PC-9 (cell line): ENCODE measurements at regions not wholly inside any gene's neighbourhood (a gene's known extent, or its start where the extent isn't known, plus 50 kb on each side); places are given as distances from the start of the nearest gene placed in this dataset.

ENCODE experiments used
- BruUV-seq: library from RNA; stranded (reverse); fragments of 400-500 nt; replicated peaks from 2 replicates; lab custom pipeline; 2021; lab: Mats Ljungman, UMichigan
- CTCF ChIA-PET: fragments of 300-600 bp; sonication (Branson Sonifier 250); formaldehyde crosslinking; loops from one replicate; lab custom pipeline; 2022; ENCODE audit warnings: antibody characterized with exemption; lab: Charles Lee
- POLR2A ChIA-PET: fragments of 300-600 bp; sonication (Branson Sonifier 250); formaldehyde crosslinking; loops from one replicate; lab custom pipeline; 2022; ENCODE audit warnings: antibody characterized with exemption; ENCODE audit not compliant: unreplicated experiment; lab: Charles Lee
- DNase-seq, 2 experiments: peaks; one replicate each; pipeline versions ENCODE4 v3.0.0 to v3.0.0-alpha.2; 2015 to 2022; ENCODE audit warnings: mixed read lengths in 1 of 2
- H2AFZ ChIP-seq: fragments of 200-600 bp; sonication (generic); 2 replicates; pipeline ENCODE4 v1.8.1; 2017; ENCODE audit warnings: antibody characterized with exemption
- H3F3A ChIP-seq: fragments of 200-600 bp; sonication (generic); 2 replicates; pipeline ENCODE4 v1.8.1; 2017; ENCODE audit warnings: antibody characterized with exemption, mild to moderate bottlenecking, low read depth; ENCODE audit not compliant: insufficient read depth
- H3K27ac ChIP-seq: fragments of 200-600 bp; sonication (generic); 2 replicates; pipeline ENCODE4 v1.6.1; 2016; ENCODE audit warnings: mixed run types
- H3K27me3 ChIP-seq: fragments of 200-600 bp; sonication (generic); 2 replicates; pipeline ENCODE4 v1.6.1; 2016; ENCODE audit warnings: low read depth, mixed run types; ENCODE audit not compliant: insufficient read depth
- H3K36me3 ChIP-seq: fragments of 200-600 bp; sonication (generic); 2 replicates; pipeline ENCODE4 v1.6.1; 2016; ENCODE audit warnings: low read depth, mixed run types
- H3K4me1 ChIP-seq: fragments of 200-600 bp; sonication (generic); replicated peaks from 2 replicates; pipeline ENCODE4 v1.6.1; 2016; ENCODE audit warnings: mixed run types; ENCODE audit not compliant: insufficient read depth
- H3K4me2 ChIP-seq: fragments of 200-600 bp; sonication (generic); 2 replicates; pipeline ENCODE4 v1.6.1; 2017; ENCODE audit warnings: mixed run types
- H3K4me3 ChIP-seq: fragments of 200-600 bp; sonication (generic); 2 replicates; pipeline ENCODE4 v1.6.1; 2016; ENCODE audit warnings: mixed run types
- H3K79me2 ChIP-seq: fragments of 200-600 bp; sonication (generic); 2 replicates; pipeline ENCODE4 v1.6.1; 2017; ENCODE audit warnings: low read depth, mixed run types
- H3K9me2 ChIP-seq: fragments of 200-600 bp; sonication (generic); 2 replicates; pipeline ENCODE4 v1.8.1; 2017; ENCODE audit warnings: mild to moderate bottlenecking; ENCODE audit not compliant: insufficient read depth
- H3K9me3 ChIP-seq: fragments of 200-600 bp; sonication (generic); 2 replicates; pipeline ENCODE4 v1.8.1; 2016; ENCODE audit warnings: low read depth; ENCODE audit not compliant: insufficient read depth
- H4K20me1 ChIP-seq: fragments of 200-600 bp; sonication (generic); 2 replicates; pipeline ENCODE4 v1.8.1; 2017; ENCODE audit not compliant: insufficient read depth
- EZH2 ChIP-seq: fragments of 200-600 bp; sonication (generic); IDR thresholded peaks from 2 replicates; pipeline ENCODE4 v1.8.0; 2017; ENCODE audit warnings: antibody characterized with exemption, low read depth
- intact Hi-C: fragments of 100-400 bp; cut with micrococcal nuclease; formaldehyde crosslinking; loops from one replicate; pipeline ENCODE4 v1.10.0; 2022; ENCODE audit not compliant: unreplicated experiment
- TF ChIP-seq, protein P1 (sequence below): fragments of 200-600 bp; sonication (generic); conservative IDR thresholded peaks from 2 replicates; pipeline ENCODE4 v1.6.1; 2017; ENCODE audit warnings: mixed run types, antibody characterized with exemption, mild to moderate bottlenecking, moderate library complexity

DNA sequence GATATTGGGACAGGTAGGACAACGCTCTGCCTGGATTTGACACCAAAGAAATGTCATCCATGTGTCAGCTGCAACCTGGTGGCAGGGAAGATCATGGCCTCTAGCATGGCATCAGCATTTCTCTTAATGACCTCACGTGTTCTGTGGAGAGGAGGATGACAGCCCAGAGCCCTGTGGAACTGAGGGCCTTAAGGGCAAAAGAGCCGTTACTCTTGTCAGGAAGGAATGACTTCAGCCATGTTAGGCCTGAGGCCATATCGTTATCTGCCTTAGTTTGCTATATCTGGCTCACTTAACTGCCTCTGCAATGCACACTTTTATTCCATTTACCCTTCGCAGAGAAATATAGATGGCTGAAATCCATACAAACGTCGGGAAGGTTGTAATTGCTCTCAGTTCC, 83.2 kb upstream of the PBX1 start:
- intact Hi-C loops = no loop called here
- CTCF ChIA-PET = no interaction called here
- H3K9me2 ChIP-seq = no peaks in the 10 kb centered on the region; the same call in 1 of the 2 replicates

DNA sequence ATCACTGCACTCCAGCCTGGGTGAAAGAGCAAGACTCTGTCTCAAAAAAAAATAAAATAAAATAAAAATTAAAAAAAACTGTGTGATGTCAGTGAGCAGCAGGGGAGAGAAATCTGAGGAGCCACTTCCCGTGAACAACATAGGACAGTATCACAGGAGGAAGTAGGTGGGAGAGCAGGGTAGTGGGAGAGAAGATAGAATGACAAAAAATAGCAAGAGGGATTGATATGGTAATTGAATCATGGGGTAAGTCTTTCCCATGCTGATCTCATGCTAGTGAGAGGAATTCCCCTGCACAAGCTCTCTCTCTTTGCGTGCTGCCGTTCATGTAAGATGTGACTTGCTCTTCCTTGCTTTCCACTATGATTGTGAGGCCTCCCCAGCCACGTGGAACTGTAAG, 81.6 kb upstream of the PBX1 start:
- no peaks in the 10 kb centered on the region for H3K9me3 ChIP-seq
- no peak overlapping the region for H3K4me3 ChIP-seq
- H3K9me2 ChIP-seq = no peaks in the 10 kb centered on the region; the same call in 1 of the 2 replicates
- H3K36me3 ChIP-seq = no peaks in the 10 kb centered on the region
- TF ChIP-seq, protein P1, sequence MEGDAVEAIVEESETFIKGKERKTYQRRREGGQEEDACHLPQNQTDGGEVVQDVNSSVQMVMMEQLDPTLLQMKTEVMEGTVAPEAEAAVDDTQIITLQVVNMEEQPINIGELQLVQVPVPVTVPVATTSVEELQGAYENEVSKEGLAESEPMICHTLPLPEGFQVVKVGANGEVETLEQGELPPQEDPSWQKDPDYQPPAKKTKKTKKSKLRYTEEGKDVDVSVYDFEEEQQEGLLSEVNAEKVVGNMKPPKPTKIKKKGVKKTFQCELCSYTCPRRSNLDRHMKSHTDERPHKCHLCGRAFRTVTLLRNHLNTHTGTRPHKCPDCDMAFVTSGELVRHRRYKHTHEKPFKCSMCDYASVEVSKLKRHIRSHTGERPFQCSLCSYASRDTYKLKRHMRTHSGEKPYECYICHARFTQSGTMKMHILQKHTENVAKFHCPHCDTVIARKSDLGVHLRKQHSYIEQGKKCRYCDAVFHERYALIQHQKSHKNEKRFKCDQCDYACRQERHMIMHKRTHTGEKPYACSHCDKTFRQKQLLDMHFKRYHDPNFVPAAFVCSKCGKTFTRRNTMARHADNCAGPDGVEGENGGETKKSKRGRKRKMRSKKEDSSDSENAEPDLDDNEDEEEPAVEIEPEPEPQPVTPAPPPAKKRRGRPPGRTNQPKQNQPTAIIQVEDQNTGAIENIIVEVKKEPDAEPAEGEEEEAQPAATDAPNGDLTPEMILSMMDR = no peak
- no peak for TF ChIP-seq EZH2
- ChIA-PET CTCF (no interaction called here), POLR2A (no interaction called here)
- no TSS peak for BruUV-seq
- no peaks in the 10 kb centered on the region for H4K20me1 ChIP-seq
- H2AFZ ChIP-seq = no peak overlapping the region
- no peak overlapping the region for H3K27ac ChIP-seq
- no peak overlapping the region for H3K4me2 ChIP-seq
- H3K27me3 ChIP-seq = no peaks in the 10 kb centered on the region
- no peak for DNase-seq
- H3K79me2 ChIP-seq = no peaks in the 10 kb centered on the region
- intact Hi-C loops = no loop called here
- H3K4me1 ChIP-seq = no peaks in the 10 kb centered on the region; the same call in 1 of the 2 replicates
- no peaks in the 10 kb centered on the region; the same call in 1 of the 2 replicates for H3F3A ChIP-seq

More for the DNA sequence above, 83.2 kb upstream of the PBX1 start:
- Histone ChIP-seq H3K27ac (no peak overlapping the region), H2AFZ (no peak overlapping the region), H3K9me3 (no peaks in the 10 kb centered on the region), H3F3A (no peaks in the 10 kb centered on the region; the same call in 1 of the 2 replicates), H3K27me3 (no peaks in the 10 kb centered on the region), H3K36me3 (no peaks in the 10 kb centered on the region), H3K4me2 (no peak overlapping the region), H3K4me3 (no peak overlapping the region), H3K4me1 (no peaks in the 10 kb centered on the region; the same call in 1 of the 2 replicates), H4K20me1 (no peaks in the 10 kb centered on the region), H3K79me2 (no peaks in the 10 kb centered on the region)
- POLR2A ChIA-PET = no interaction called here
- no TSS peak for BruUV-seq
- TF ChIP-seq, protein P1 = no peak
- no peak for TF ChIP-seq EZH2
- DNase-seq = no peak

DNA sequence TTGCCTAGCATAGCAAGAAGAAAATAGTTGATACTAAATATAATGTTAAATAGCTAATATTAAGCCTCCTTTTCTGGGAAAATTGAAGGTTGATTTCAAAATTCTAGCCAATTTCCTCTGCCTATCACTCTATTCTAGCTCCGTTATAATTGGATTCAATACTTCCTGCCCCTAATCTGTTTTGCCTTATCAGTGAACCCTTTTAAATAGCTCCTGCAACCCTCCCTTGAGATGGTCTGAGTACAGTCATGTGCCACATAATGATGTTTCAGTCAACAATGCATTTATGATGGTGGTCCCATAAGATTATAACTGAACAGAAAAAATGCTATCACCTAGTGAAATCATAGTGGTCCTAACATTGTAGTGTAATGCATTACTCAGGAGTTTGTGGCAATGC, 79.7 kb upstream of the PBX1 start:
- no peak for TF ChIP-seq EZH2
- TF ChIP-seq, protein P1 = no peak
- Histone ChIP-seq H3F3A (no peaks in the 10 kb centered on the region; the same call in 1 of the 2 replicates), H2AFZ (no peak overlapping the region), H3K4me1 (no peaks in the 10 kb centered on the region), H3K36me3 (no peaks in the 10 kb centered on the region), H3K27me3 (no peaks in the 10 kb centered on the region), H4K20me1 (no peaks in the 10 kb centered on the region), H3K27ac (no peak overlapping the region), H3K4me2 (no peak overlapping the region), H3K9me2 (no peaks in the 10 kb centered on the region; the same call in 1 of the 2 replicates), H3K79me2 (no peaks in the 10 kb centered on the region), H3K4me3 (no peak overlapping the region), H3K9me3 (no peaks in the 10 kb centered on the region)
- intact Hi-C loops = no loop called here
- no peak for DNase-seq
- CTCF ChIA-PET = interaction anchor here (0.6 kb wide), 2 partner anchors 315 to 962 kb away, joined by 3 to 5 read pairs; no protein-coding TSS in a partner anchor
- POLR2A ChIA-PET = no interaction called here
- BruUV-seq = no TSS peak
